Spinal cord (tissue), 9 donors: ENCODE measurements at regions not wholly inside any gene's neighbourhood (a gene's known extent, or its start where the extent isn't known, plus 50 kb on each side); places are given as distances from the start of the nearest gene placed in this dataset.
"Not testable (repeated sequence)": the region's sequence is repeated elsewhere in the genome, so short reads cannot be mapped to it uniquely, and the experiment has no call there.

Experiments used
- DNase-seq, 6 donors: peaks; one replicate each; pipeline versions ENCODE4 v3.0.0 to v3.0.0-alpha.2; 2013 to 2015; ENCODE audit warnings: low spot score in 6 of 6, low read depth in 4 of 6
- H3K27ac ChIP-seq: one replicate; pipeline ENCODE4 v1.5.1; 2013; ENCODE audit warnings: low read depth, low read length, control low read depth
- H3K27me3 ChIP-seq: one replicate; pipeline ENCODE4 v1.6.1; 2013; ENCODE audit warnings: low read length; ENCODE audit not compliant: control insufficient read depth, insufficient read depth
- H3K36me3 ChIP-seq: one replicate; pipeline ENCODE4 v1.6.1; 2013; ENCODE audit warnings: low read length; ENCODE audit not compliant: control insufficient read depth, insufficient read depth
- H3K4me1 ChIP-seq: one replicate; pipeline ENCODE4 v1.6.1; 2013; ENCODE audit warnings: low read length; ENCODE audit not compliant: control insufficient read depth, insufficient read depth
- H3K4me3 ChIP-seq: one replicate; pipeline ENCODE4 v1.5.1; 2013; ENCODE audit warnings: low read depth, low read length, control low read depth
- H3K9me3 ChIP-seq: one replicate; pipeline ENCODE4 v1.6.1; 2013; ENCODE audit warnings: low read length; ENCODE audit not compliant: control insufficient read depth, insufficient read depth
- WGBS: methylation state at CpG from one replicate; pipeline ENCODE4 v1.1.5; 2013; ENCODE audit warnings: missing lambda C conversion rate; ENCODE audit not compliant: insufficient coverage; 5-methylcytosine and 5-hydroxymethylcytosine counted together
- donor health status: healthy.

- peak in 5 of 6 donors; percentile 5 to 78 (median 31) for DNase-seq
- not testable (repeated sequence) for H3K27me3 ChIP-seq, H3K4me1 ChIP-seq, H3K36me3 ChIP-seq, H3K9me3 ChIP-seq
- WGBS, result 5% methylated on average over 4 of the region's 35 CpGs
- Histone ChIP-seq H3K27ac (peak overlapping the region; percentile 64), H3K4me3 (peak overlapping the region; percentile 40)
Observed at GRCh38 chr1:146486300-146487014, 257.6 kb upstream of the NOTCH2NLA start.

DNA sequence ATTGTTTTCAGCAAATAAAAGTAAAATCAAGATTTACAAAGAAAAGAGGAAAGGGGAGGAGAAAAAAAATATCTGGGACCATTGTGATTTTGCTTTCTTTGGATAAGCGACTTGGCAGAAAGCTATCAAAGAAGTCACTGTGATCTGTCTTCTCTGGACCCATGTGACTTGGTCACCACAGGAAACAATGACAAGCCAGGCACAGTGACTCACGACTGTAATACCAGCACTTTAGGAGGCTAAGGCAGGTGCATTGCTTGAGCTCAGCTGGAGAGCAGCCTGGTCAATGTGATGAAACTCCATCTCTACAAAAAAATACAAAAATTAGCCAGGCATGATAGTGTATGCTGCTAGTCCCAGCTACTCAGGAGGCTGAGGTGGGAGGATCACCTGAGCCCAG lies 255.4 kb upstream of the NOTCH2NLA start:
- not testable (repeated sequence) for H3K9me3 ChIP-seq, H3K4me3 ChIP-seq, H3K27me3 ChIP-seq, H3K4me1 ChIP-seq, H3K27ac ChIP-seq, H3K36me3 ChIP-seq, DNase-seq
- no CpG with 5 or more reads among the region's 2 CpGs for WGBS

- not testable (repeated sequence) for H3K27ac ChIP-seq
- no CpG with 5 or more reads among the region's 2 CpGs for WGBS
Observed at GRCh38 chr1:146479188-146479587, 250.4 kb upstream of the NOTCH2NLA start.

GRCh38 chr1:146478125-146478720 lies 249.4 kb upstream of the NOTCH2NLA start:
- not testable (repeated sequence) for H3K4me3 ChIP-seq, H3K36me3 ChIP-seq, H3K27me3 ChIP-seq, H3K4me1 ChIP-seq, H3K27ac ChIP-seq, H3K9me3 ChIP-seq
- DNase-seq, result peak in 2 of 6 donors; percentile 27 to 61
- WGBS, result 33% methylated on average over 2 of the region's 12 CpGs

More at GRCh38 chr1:146479188-146479587, 250.4 kb upstream of the NOTCH2NLA start:
- H3K9me3 ChIP-seq, H3K36me3 ChIP-seq, H3K27me3 ChIP-seq, H3K4me1 ChIP-seq, H3K4me3 ChIP-seq, DNase-seq: not testable (repeated sequence)

GRCh38 chr1:146475086-146475485 lies 246.3 kb upstream of the NOTCH2NLA start:
- DNase-seq, H3K27me3 ChIP-seq: not testable (repeated sequence)

GRCh38 chr1:146474216-146474615 lies 245.4 kb upstream of the NOTCH2NLA start:
- H3K27ac ChIP-seq, H3K36me3 ChIP-seq, H3K27me3 ChIP-seq, H3K9me3 ChIP-seq, DNase-seq, H3K4me1 ChIP-seq, H3K4me3 ChIP-seq: not testable (repeated sequence)
- no CpG with 5 or more reads among the region's 6 CpGs for WGBS

More at GRCh38 chr1:146475086-146475485, 246.3 kb upstream of the NOTCH2NLA start:
- H3K9me3 ChIP-seq, H3K36me3 ChIP-seq, H3K4me1 ChIP-seq, H3K4me3 ChIP-seq, H3K27ac ChIP-seq: not testable (repeated sequence)
- WGBS, result 96% methylated on average over 3 of the region's 4 CpGs

GRCh38 chr1:146472192-146472861 lies 243.5 kb upstream of the NOTCH2NLA start:
- peak overlapping the region; percentile 46 for H3K4me3 ChIP-seq
- not testable (repeated sequence) for H3K9me3 ChIP-seq, H3K27me3 ChIP-seq, H3K4me1 ChIP-seq, H3K36me3 ChIP-seq, H3K27ac ChIP-seq
- 0% methylated on average over 8 of the region's 42 CpGs for WGBS
- peak in 5 of 6 donors; percentile 28 to 89 (median 51) for DNase-seq

- not testable (repeated sequence) for H3K27me3 ChIP-seq, H3K27ac ChIP-seq, H3K4me1 ChIP-seq, DNase-seq, H3K4me3 ChIP-seq, H3K36me3 ChIP-seq, H3K9me3 ChIP-seq
- no CpG with 5 or more reads among the region's 2 CpGs for WGBS
Observed at GRCh38 chr1:146459939-146460338, 231.1 kb upstream of the NOTCH2NLA start.

GRCh38 chr1:146459308-146459707 lies 230.5 kb upstream of the NOTCH2NLA start:
- H3K9me3 ChIP-seq, H3K36me3 ChIP-seq, H3K4me1 ChIP-seq, DNase-seq, H3K27me3 ChIP-seq, H3K27ac ChIP-seq, H3K4me3 ChIP-seq: not testable (repeated sequence)
- 100% methylated on average over 1 of the region's 5 CpGs for WGBS

- not testable (repeated sequence) for H3K4me1 ChIP-seq, H3K27me3 ChIP-seq, H3K9me3 ChIP-seq, H3K36me3 ChIP-seq, H3K27ac ChIP-seq, H3K4me3 ChIP-seq, DNase-seq
- no CpG with 5 or more reads among the region's 13 CpGs for WGBS
Observed at GRCh38 chr1:146448877-146449246, 220.0 kb upstream of the NOTCH2NLA start.
